Astrocyte (in vitro differentiated cells and primary cell): ENCODE measurements at regions not wholly inside any gene's neighbourhood (a gene's known extent, or its start where the extent isn't known, plus 50 kb on each side); places are given as distances from the start of the nearest gene placed in this dataset.

ENCODE experiments used
- DNase-seq: peaks from one replicate; pipeline ENCODE4 v3.0.0-alpha.2; 2010; ENCODE audit warnings: low read depth
- FAIRE-seq: peaks from 2 replicates; lab custom pipeline; 2011; peaks lifted over from hg19 to GRCh38; lab: Jason Lieb, UNC
- H2AFZ ChIP-seq: 2 replicates; pipeline ENCODE4 v1.6.0; 2012; ENCODE audit warnings: low read depth, low read length, inconsistent platforms
- H3K27ac ChIP-seq: 2 replicates; pipeline ENCODE4 v1.5.1; 2011; ENCODE audit warnings: low read depth, low read length, inconsistent platforms
- H3K27me3 ChIP-seq: 2 replicates; pipeline ENCODE4 v1.6.0; 2011; ENCODE audit warnings: low read length, inconsistent platforms; ENCODE audit not compliant: insufficient read depth
- H3K36me3 ChIP-seq: 2 replicates; pipeline ENCODE4 v1.5.1; 2011; ENCODE audit warnings: low read length, inconsistent platforms; ENCODE audit not compliant: insufficient read depth
- H3K4me1 ChIP-seq: 2 replicates; pipeline ENCODE4 v1.5.1; 2011; ENCODE audit warnings: low read length, inconsistent platforms; ENCODE audit not compliant: insufficient read depth
- H3K4me2 ChIP-seq: 2 replicates; pipeline ENCODE4 v1.6.0; 2012; ENCODE audit warnings: low read length, inconsistent platforms
- H3K4me3 ChIP-seq: 2 replicates; pipeline ENCODE4 v1.5.1; 2011; ENCODE audit warnings: low read depth, mild to moderate bottlenecking, low read length, inconsistent platforms; ENCODE audit not compliant: insufficient read depth
- H3K79me2 ChIP-seq: 2 replicates; pipeline ENCODE4 v1.6.0; 2012; ENCODE audit warnings: mild to moderate bottlenecking, low read length, inconsistent platforms; ENCODE audit not compliant: insufficient read depth
- H3K9ac ChIP-seq: 2 replicates; pipeline ENCODE4 v1.6.0; 2012; ENCODE audit warnings: mild to moderate bottlenecking, low read length, inconsistent platforms
- H3K9me3 ChIP-seq: 2 replicates; pipeline ENCODE4 v1.5.1; 2012; ENCODE audit warnings: low read depth, mild to moderate bottlenecking, low read length, inconsistent platforms; ENCODE audit not compliant: insufficient read depth
- H4K20me1 ChIP-seq: 2 replicates; pipeline ENCODE4 v1.6.0; 2012; ENCODE audit warnings: low read length, inconsistent platforms; ENCODE audit not compliant: insufficient read depth
- H3K27ac Mint-ChIP-seq: one replicate; pipeline ENCODE4 v1.8.0; 2021; ENCODE audit warnings: mild to moderate bottlenecking, mixed read lengths; ENCODE audit not compliant: unreplicated experiment
- H3K27me3 Mint-ChIP-seq: one replicate; pipeline ENCODE4 v1.8.0; 2021; ENCODE audit warnings: low read depth, mixed read lengths; ENCODE audit not compliant: unreplicated experiment
- H3K36me3 Mint-ChIP-seq: one replicate; pipeline ENCODE4 v1.8.0; 2021; ENCODE audit warnings: low read depth, mixed read lengths; ENCODE audit not compliant: unreplicated experiment
- H3K4me1 Mint-ChIP-seq: one replicate; pipeline ENCODE4 v1.8.0; 2021; ENCODE audit warnings: low read depth, mixed read lengths; ENCODE audit not compliant: unreplicated experiment
- H3K4me3 Mint-ChIP-seq: one replicate; pipeline ENCODE4 v1.8.0; 2021; ENCODE audit warnings: mild to moderate bottlenecking, moderate library complexity, mixed read lengths; ENCODE audit not compliant: unreplicated experiment
- H3K9me3 Mint-ChIP-seq: one replicate; pipeline ENCODE4 v1.8.0; 2021; ENCODE audit warnings: mild to moderate bottlenecking, mixed read lengths; ENCODE audit not compliant: unreplicated experiment
- CTCF ChIP-seq: IDR thresholded peaks from 2 replicates; pipeline ENCODE4 v1.5.1; 2011; ENCODE audit warnings: low read depth, mild to moderate bottlenecking, inconsistent platforms, low read length, moderate library complexity; ENCODE audit not compliant: insufficient read depth
- EZH2 ChIP-seq: IDR thresholded peaks from 2 replicates; pipeline ENCODE4 v1.6.1; 2012; ENCODE audit warnings: mild to moderate bottlenecking, low read length, inconsistent platforms; ENCODE audit not compliant: insufficient read depth

GRCh38 chr17:68195667-68196393, 52.0 kb upstream of the AMZ2 start:
- peaks cover 60% of the 10 kb centered on the region for H3K27me3 Mint-ChIP-seq
- H3K4me1 Mint-ChIP-seq = peaks cover 3% of the 10 kb centered on the region
- Histone ChIP-seq H3K4me2 (peak overlapping the region; percentile 33), H3K9me3 (no peaks in the 10 kb centered on the region), H3K4me1 (peaks cover 3% of the 10 kb centered on the region), H3K27me3 (peaks cover 70% of the 10 kb centered on the region), H3K36me3 (no peaks in the 10 kb centered on the region), H2AFZ (no peak overlapping the region), H3K27ac (no peak overlapping the region), H3K9ac (no peak overlapping the region), H3K79me2 (no peaks in the 10 kb centered on the region), H3K4me3 (no peak overlapping the region), H4K20me1 (no peaks in the 10 kb centered on the region)
- TF ChIP-seq CTCF (no peak), EZH2 (peak; percentile 94)
- no peaks in the 10 kb centered on the region for H3K9me3 Mint-ChIP-seq
- no peak overlapping the region for H3K4me3 Mint-ChIP-seq
- DNase-seq (no peak), FAIRE-seq (no peak)
- H3K36me3 Mint-ChIP-seq = peaks cover 2% of the 10 kb centered on the region
- H3K27ac Mint-ChIP-seq = no peak overlapping the region

GRCh38 chr17:68196394-68197090, 51.3 kb upstream of the AMZ2 start:
- Histone ChIP-seq H3K9me3 (no peaks in the 10 kb centered on the region), H2AFZ (no peak overlapping the region), H3K4me2 (peak overlapping the region; percentile 33), H4K20me1 (no peaks in the 10 kb centered on the region), H3K9ac (no peak overlapping the region), H3K4me1 (peaks cover 5% of the 10 kb centered on the region), H3K79me2 (no peaks in the 10 kb centered on the region), H3K27ac (no peak overlapping the region), H3K4me3 (no peak overlapping the region), H3K27me3 (peaks cover 72% of the 10 kb centered on the region), H3K36me3 (no peaks in the 10 kb centered on the region)
- H3K27ac Mint-ChIP-seq = no peak overlapping the region
- DNase-seq (no peak), FAIRE-seq (no peak)
- H3K4me3 Mint-ChIP-seq = no peak overlapping the region
- H3K4me1 Mint-ChIP-seq = peaks cover 3% of the 10 kb centered on the region
- peaks cover 2% of the 10 kb centered on the region for H3K36me3 Mint-ChIP-seq
- H3K9me3 Mint-ChIP-seq = no peaks in the 10 kb centered on the region
- H3K27me3 Mint-ChIP-seq = peaks cover 65% of the 10 kb centered on the region
- TF ChIP-seq CTCF (no peak), EZH2 (peak; percentile 86)
